ENCODE measurements at regions not wholly inside any gene's neighbourhood (a gene's known extent, or its start where the extent isn't known, plus 50 kb on each side); places are given as distances from the start of the nearest gene placed in this dataset.
"Not testable (repeated sequence)": the region's sequence is repeated elsewhere in the genome, so short reads cannot be mapped to it uniquely, and the experiment has no call there.

DNA sequence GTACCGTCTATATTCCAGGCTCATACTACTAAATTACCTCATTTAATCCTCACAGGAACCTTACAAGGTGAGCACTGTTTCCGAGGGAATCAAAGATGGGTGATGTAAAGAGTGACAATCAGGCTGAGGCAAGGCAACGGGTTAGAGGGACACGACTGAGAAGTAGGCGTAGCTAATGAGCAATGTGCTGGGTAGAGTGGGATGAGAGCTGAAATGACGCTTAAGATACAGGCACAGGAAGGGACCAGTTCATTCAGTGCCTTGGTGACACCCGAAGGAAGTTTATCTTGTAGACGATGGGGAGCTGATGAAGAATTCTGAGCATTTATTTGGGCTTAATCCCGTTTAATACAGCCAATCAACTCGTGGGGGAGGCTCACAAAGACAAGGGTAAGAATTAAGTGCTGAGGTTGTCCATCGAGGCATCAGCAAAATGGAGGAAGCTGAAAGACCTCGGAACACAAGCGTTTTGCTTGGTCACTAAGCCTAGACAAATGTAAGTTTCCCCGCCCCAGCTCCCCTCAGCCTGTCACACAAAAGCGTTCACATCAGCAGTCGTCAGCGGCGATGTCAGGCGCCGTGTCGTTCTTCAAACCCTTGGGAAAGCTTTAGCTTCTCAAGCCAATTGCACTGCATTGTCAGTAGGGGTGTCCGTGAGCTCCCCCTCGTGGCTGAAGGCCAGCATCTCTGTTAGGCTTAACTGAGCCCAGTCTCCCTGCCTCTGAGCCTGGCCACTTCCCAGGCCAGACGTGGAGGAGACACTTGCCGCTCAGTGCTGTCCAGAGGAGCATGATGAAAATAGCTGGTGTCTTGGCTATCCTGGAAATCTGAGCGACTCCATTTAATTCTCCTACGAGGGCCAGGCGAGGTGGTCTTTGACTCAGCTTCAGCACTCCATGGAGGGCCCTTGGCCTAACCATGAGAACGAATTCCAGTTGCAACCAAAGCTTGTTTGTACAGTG is 288.5 kb upstream of the G2E3 start:
- peak; percentile 74 for DNase-seq

DNA sequence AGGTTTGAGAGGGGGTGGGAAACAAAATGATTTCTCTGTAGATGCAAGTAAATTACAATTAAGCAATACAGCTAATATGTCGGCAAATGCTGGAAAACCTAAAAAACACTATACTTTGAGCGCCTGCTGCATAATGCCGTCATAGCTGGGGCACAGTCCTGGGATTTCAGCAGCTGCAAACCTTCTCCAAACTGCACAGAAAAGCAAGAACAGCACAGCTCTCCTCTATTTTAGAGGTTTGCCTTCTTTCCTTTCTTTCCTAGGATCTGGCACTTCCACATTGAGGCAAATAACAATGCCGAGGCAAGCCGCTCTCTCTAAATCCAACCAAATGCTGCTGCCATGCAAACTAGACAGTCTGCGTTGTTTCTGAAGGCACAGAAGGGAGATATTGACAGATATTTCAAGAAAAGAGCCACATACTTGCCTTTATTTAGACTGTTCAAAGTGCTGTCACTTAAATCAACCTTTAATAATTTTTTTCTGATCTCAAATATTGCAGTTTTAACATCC is 287.1 kb upstream of the G2E3 start:
- DNase-seq = no peak

DNA sequence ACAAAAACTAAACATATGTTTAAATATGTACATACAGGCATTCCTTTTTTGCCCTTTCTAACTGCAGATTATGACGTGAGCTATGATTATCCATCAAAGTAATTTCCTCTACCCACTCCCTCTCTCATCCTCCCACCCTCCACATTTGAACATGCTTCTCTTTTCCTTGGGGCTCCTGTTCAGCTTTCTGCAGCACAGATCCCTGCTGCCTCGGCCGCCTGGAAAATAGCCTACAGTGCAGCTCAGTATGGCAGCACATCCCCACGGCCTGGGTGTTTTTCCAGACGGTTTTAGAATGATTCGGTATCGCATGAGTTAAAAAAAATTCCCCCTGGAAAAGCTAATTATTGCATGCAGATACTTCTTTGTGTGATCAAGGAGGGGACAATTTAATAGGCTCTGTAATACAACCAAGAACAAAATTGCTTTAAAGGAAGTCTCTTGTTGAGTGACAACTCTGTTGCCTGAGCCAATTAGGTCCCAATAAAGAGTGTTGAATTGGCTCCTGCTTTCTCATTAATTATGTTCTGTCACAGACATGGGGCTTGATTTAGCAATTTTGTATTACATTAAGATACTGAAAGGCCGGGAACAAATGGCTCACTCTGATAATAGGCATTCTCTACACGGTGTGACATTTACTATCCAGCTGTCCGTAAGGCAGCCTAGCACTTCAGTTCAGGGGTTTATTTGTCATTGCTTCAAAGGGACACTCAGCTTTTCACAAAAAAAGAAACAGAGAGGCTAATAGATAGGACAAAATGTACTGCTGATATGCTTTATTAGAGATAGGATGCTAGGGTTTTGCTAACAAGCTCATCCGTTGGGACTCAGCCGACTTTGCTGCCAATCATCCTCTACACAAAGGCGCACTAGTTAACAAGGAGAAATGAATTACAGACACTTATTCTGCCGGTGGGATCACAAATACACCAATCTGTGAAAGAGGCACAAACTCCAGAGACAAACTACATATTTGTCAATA is 285.8 kb upstream of the G2E3 start:
- no peak for DNase-seq

DNA sequence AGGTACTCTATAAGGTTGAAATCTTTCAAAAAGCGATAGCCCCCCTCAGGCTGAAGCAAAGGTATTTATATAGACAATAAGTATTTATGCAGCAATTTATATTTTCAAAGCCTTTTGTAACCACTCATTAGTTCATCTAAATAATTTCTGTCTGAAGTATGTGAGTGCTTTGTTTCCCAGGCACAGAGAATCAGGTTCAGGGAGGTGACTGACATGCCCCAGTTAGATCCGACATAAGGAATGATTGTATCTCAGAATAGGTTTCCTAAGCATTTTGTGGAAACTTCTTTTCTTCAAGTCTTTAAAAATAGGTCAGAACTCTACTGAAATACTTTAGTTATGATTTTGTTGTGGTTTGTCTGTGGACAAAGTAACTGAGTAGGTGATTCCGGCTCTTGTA is 283.4 kb upstream of the G2E3 start:
- no peak for DNase-seq

DNA sequence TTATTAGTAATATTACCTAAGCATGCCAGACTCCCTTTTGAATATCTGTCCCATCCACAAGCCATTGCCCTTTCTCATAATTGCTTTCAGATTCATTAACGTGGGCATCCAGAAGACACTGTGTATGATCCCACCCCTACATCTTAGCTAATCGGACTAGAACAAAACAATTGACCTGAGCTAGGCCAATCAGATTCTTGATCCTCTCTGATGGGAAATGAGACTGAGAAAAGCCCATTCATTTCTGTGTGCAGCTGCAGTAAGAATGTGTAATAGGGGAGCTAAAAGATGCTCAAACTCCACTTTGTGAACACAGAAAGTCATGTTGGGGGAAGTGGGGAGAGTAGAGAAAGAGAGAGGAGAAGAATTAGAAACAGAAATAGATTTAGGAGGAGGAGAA is 281.7 kb upstream of the G2E3 start:
- DNase-seq = no peak

DNA sequence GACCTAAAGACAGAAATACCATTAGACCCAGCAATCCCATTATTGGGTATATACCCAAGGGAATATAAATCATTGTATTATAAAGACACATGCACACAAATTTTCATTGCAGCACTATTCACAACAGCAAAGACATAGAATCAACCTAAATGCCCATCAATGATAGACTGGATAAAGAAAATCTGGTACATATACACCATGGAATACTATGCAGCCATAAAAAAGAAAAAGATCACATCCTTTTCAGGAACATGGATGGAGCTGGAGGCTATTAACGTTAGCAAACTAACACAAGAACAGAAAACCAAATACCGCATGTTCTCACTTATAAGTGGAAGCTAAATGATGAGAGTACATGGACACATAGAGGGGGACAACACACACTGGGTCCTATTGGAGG is 280.1 kb upstream of the G2E3 start:
- DNase-seq = not testable (repeated sequence)

DNA sequence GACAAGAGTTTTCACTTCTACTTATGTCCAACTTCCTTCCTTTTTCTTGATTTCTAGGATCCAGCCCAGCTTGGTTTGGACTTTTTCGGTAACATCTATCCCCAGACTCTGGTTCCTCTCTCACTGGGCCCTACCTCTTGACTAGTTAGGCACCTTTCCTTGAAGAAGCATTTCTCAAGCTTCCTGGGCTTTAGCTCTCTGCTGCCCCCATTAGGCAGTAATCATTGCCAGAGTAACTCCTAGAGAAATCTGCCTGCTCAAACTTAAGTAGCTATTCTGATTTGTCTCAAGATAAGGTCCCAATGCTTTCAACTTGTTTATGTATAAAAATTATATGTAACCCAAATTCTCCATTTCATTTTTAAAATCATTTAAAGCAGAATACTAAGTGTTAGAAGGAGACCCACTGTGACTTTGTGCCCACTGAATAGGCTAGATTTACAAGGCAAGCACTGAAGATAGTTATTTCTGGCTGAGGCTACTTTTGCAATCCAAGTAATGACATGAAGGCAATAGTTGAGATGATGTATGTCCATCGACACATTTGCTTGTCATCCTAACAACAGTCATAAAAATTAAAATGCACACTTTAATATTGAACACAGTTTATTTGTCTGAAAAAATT is 275.0 kb upstream of the G2E3 start:
- peak; percentile 33 for DNase-seq

DNA sequence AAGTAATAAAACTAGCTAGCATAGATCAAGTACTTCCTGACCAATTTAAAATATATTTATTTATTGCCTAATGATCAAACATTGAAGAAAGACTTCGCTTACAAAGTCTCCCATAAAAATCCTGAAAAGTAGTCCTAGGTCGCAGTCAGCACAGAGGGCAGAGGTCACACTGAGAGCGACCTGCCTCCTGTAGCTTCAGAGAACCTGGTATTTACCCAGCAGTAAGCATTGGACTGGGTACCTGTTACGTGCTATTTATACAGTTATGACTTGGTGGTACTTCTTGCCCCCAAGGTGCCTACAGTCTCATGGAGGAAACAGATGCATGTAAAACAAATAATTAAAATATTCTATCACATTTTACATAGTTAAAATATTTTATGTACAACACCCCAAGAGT is 274.1 kb upstream of the G2E3 start:
- no peak for DNase-seq

DNA sequence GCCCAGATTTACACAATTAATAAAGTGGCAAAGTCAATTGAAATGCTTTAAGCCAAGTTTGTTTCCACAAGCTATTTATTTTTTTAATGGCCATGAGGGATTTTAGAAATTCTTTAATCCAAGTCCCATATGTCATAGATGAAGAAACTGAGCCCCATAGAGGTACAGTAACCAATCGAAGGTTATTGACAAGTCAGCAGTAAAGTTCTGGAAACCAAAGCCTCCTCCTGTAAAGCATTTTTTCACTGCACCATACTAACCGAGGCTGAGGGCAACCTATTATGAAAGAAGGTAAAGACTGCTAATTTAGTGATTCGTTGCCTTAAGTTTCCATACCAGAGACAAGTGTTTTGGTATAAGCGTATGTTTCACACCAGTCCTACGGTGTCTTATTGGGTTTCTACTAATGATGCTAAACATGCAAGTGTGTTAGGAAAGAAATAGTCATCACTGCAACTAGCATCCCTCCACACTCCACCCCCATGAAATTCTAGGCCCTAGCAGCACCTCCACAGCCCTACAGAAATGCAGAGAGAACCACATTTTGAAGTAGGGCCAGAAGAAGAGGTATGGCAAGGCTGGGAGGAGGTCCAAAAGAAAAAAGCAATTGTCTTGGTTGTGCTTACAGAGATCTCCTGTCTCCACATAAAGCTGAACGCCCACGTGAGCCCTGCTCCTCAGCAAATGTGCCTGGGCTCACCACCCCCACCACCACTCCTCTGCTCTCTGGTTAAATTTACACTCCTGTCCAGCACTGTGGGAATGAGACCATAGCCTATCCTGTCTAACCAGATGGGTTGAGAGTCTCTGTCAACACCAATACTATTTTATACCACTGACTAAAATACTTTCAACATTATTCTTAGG is 271.1 kb upstream of the G2E3 start:
- no peak for DNase-seq

DNA sequence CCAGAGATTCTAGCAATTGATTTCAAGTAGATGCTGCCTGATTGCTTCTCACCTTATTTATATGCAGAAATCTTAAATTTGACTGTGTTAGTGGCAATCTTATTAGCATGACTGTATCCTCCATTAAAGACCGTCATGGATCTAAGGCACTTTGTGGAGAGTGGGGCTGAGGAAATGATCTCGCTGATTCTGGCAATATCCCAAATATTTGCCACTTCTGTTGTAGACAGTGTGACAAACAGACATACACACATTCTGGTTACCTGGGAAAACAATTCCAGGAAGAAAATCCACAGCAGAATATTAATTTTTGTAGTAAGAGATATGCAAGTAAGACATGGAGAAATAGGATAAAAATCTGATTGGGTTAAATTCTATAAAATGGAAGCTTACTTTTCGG is 269.0 kb upstream of the G2E3 start:
- no peak for DNase-seq

DNA sequence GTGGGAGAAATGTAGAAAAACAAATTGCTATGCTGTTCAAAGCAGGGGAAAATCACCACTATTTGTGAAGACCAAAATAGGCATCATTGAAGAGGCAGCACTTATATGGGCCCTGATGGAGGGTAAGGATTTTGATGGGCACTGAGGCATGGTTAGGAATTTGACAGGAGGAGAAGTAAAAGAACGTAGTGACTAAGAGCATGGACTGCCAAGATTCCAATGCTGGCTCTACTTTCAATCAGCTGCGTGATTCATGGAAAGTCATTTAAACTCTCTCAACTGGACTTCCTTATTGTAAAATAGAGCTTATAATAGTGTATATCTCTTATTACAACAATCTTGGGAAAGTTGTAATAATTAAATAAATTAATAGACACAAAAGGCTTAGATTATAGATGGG is 267.7 kb upstream of the G2E3 start:
- no peak for DNase-seq

DNA sequence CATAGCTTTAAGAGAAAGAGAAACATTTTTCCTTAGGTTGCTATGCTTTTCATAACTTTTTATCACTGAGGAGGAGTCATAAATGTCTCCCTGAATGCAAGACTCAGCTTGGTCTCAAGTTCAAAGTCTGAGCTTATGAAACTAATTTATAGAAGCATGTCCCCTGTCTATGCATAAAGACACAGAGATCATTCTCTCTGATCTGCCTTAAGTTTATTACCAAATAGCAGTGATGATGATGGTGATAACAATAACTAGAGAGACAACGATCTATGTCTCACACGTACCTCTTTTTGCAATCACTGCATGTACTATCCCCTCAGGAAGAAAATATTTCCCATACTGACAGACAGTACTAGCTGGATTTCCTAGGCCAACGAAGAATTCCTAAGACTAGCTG is 266.4 kb upstream of the G2E3 start:
- DNase-seq = no peak

DNA sequence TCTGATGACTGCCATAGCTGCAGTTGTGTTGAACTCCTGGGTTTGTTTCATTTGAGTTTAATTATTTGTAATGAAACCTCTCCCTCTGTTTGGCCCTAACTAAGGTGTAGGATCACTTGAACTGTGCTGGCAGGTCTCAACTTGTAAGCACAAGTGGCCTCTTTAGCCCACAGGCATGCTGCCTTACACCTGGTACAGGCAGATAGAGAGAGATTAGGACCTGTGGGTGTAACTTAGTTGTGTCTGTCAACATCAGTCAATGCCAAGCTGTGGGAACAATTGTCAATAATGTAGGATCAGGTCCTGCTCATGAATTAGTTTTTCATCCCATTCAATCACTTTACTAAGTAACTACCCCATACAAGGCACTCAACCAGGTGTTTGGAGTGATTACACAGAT is 263.0 kb upstream of the G2E3 start:
- no peak for DNase-seq

DNA sequence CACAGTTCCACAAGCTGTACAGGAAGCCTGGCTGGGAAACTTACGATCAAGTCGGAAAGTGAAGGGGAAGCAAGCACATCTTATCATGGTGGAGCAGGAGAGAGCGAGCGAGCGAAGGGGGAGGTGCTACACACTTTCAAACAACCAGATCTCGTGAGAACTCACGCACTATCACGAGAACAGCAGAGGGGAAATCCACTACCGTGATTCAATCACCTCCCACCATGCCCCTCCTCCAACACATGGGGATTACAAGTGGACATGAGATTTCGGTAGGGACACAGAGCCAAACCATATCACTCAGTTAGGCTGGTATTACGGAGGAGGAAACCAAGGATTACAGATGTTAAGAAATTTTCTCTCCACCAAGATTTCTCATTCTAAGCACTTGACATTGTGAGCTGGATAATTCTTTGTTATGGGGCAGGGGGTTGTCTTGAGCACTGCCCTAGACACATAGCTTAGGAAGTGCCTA is 262.0 kb upstream of the G2E3 start:
- no peak for DNase-seq

DNA sequence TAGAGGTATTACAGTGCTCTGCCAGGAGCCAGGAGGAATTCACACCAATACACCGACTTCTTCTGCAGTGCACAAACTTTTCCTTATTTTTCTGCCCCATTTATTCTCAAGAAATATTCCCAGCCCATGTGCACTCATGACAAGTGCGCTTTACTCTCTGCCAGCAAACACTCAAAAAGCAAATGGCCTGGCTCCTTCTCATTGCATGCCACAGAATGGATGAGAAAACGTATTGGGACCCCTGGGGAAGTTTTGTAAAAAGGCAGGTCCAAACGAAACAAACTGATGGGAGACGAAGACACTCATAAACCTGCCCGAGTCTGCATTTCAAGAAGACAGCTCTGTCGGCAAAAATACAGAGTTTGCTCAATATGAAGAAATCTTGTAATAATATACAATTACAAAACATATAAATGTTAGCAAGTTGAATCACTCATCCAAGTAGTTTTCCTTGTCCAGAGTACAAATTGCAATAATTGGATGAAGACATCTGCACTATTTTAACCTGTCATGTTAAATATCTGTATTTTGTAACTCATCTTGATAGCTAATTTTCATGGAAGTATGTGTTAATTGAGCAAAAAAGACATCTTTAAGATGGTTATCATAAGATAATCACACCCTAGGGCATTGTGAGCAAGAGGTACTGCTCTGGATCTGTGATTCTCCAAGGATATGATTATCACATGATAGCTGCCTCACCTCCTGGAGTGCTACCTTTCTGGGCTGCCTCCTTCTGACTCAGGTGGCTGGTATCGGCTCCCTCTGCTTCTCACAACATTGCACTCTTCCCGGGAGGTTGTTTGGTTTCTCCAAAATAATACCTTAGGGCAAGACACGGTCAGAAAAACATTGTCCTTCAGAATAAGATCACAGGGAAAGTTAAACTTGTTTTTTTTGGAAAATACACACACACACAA is 260.8 kb upstream of the G2E3 start:
- DNase-seq = no peak

DNA sequence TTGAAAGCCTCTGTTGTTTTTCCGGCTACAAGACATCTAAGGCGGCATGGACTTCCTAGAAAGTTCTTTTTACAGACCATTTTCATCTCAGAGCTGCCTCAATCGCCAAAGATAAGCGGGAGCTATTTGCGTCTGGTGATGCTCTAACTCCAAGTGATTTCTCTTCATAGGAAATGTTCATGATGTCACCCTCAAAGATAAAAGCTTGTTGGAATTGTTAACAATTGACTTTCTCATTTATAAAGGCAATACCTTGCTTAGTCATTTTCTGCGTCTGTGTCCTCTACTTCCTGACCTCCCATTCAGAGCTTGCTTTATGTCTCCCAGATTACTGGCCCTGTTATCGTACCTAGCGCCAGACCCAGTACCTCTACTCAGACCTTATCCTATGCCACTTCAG is 259.0 kb upstream of the G2E3 start:
- DNase-seq = no peak

DNA sequence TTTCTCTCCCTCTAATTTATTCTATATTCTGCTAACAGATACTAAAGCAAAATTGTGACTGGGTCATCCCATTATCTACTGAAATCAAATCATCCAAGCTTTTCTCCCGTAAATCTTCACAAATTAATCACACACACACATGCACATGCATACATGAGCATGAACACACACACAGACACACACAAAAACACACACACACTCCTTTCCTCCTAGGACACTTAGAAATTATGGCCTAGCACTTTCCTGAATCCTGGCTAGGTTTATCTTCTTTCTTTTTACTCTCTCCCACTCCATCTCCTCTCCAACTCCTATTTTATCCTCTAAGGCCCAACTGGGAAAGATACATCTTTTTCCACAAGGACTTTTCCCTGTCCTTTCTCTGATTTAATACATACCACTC is 255.6 kb upstream of the G2E3 start:
- no peak for DNase-seq

DNA sequence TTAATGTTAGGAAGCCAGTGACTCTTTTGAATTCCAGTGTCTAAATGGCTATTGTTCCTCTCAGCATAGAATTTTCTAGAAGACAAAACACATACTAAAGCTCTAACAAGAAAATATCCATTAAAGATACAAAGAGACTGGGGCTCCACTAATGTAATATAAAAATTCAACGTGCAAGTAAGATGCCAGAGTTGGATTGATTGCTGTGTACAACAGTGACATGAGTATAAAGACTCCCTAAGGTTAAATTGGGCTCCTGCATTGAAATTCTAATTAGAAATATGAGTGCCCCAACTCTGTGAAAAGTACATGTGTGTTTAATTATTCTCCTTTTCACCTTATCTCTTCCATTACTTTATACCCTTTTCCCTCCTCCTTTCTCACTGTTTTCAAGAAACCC is 253.6 kb upstream of the G2E3 start:
- no peak for DNase-seq

DNA sequence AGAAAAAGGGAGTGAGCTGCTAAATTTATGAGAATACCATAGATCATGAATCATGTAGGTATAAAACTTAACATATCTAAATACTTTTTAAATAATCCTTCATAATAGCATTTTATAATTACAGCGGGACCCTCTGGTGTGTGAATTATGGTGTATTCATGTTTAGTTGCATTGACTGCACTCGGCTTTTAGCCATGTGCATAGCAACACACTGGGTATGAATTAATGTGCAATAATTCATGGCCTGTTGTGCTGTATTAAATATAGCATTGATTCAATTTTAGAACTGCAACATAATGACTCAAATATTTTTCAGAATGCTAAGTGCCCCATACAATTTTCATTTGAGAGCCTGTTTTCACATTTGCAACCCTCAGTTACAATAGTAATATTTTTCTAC is 249.6 kb upstream of the G2E3 start:
- DNase-seq = no peak

DNA sequence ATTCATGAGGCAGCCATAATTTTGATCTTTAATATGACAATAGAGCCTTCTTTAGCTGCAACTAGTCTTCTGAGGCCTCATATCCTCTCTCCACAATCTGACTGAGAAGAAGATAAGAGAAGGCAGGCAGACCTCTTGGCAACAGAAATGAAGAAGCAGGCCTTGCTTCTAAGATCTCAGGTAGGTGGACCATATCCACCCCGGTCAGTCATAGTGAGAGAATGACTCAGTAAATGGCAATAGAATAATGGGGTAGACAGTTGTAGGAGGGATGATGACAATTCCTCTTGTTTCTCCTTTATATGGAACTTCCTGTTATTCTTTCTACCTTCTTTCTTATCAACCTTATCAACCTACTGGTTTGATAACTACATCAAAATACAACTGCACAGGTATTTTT is 246.7 kb upstream of the G2E3 start:
- DNase-seq = no peak

DNA sequence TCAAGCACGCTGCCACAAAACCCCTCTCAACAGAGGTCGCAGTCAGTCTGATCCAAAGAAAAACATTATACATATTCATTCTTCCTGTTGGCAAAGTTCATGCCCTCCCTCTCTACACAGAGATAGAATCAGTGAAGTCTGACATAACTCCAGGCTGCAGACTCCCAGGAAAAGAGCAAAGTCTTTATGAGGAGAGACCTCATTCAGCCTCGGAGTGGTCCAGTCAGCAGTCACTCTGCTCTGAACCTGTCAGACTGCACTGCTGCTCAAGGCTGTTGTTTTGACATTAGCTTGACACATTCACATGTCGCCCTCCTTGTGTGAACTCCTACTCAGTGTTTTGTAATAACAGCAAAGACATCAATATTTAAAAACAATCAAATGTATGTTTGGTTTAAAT is 241.2 kb upstream of the G2E3 start:
- DNase-seq = no peak
